ENCODE measurements at regions not wholly inside any gene's neighbourhood (a gene's known extent, or its start where the extent isn't known, plus 50 kb on each side); places are given as distances from the start of the nearest gene placed in this dataset.

DNA sequence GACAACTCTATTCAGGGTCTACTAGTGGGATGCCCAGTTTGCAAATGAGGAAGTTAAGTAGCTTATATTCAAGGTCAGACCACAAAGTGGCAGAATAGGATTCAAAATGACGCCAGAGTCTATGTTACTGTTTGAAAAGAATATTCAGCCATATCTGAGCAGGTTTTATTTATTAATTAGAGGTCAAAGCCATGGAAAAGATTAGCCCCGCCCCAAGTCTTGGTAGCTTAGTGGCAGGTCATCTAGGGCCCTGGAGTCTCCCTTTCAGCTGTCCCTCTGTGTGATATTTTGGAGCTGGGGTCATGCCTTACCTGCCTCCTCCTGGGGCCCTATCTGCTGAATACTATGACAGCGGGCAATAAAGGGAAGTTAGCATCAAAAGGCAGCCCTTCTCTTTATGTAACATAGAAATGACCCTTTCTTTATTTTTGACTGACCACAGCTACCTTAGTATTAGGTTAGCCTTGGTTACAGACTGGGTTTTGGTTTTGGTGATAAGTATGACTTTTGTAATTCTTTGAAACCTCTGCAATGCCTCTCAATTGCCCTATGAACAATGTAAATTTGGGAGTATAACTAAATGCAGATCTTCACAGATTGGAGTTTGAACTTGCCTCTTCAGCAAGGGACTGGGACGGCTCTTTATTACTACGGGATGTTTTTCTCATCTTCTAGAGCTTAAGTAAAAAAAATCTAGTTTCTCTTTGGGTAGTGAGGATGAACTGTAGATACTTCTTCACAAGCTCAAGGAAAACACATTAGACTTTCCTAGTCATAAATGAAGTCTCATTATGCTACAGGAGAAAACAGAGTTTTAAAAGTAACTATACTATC, 153.0 kb upstream of the ITGA4 start:
- TF ChIP-seq EZH2phosphoT487 (IDR thresholded peaks at IDR 0.05; ENCODE audit: insufficient read depth, low read depth), result no peak
- no peak for TF ChIP-seq EZH2 (IDR thresholded peaks at IDR 0.05; ENCODE audit: insufficient read depth, poor library complexity, severe bottlenecking)

All from GM23248 (cell line).